HG02588 (cell line): ENCODE measurements at regions not wholly inside any gene's neighbourhood (a gene's known extent, or its start where the extent isn't known, plus 50 kb on each side); places are given as distances from the start of the nearest gene placed in this dataset.
"Not testable (repeated sequence)": the region's sequence is repeated elsewhere in the genome, so short reads cannot be mapped to it uniquely, and the experiment has no call there.

Experiments
- ATAC-seq: cut with Tn5 transposase; IDR thresholded peaks from one replicate; pipeline ENCODE4 v1.9.1; 2021; ENCODE audit warnings: mild to moderate bottlenecking, moderate library complexity; ENCODE audit not compliant: unreplicated experiment

GRCh38 chr3:177356113-177356512 is 158.8 kb upstream of the TBL1XR1 start:
- no peak for ATAC-seq

GRCh38 chr3:177356952-177357351 is 159.7 kb upstream of the TBL1XR1 start:
- no peak for ATAC-seq

GRCh38 chr3:177357352-177358090 is 160.2 kb upstream of the TBL1XR1 start:
- no peak for ATAC-seq

GRCh38 chr3:177358091-177358976 is 161.1 kb upstream of the TBL1XR1 start:
- peak; percentile 55 for ATAC-seq

GRCh38 chr3:177358977-177359592 is 161.8 kb upstream of the TBL1XR1 start:
- ATAC-seq, result peak; percentile 14

- peak; percentile 66 for ATAC-seq
Observed at GRCh38 chr3:177359593-177360357, 162.5 kb upstream of the TBL1XR1 start.

- no peak for ATAC-seq
Observed at GRCh38 chr3:177361081-177361938, 164.0 kb upstream of the TBL1XR1 start.

- ATAC-seq, result no peak
Observed at GRCh38 chr3:177362626-177363025, 165.3 kb upstream of the TBL1XR1 start.

GRCh38 chr3:177364236-177364635 is 167.0 kb upstream of the TBL1XR1 start:
- no peak for ATAC-seq

GRCh38 chr3:177365294-177365693 is 168.0 kb upstream of the TBL1XR1 start:
- not testable (repeated sequence) for ATAC-seq

- ATAC-seq, result no peak
Observed at GRCh38 chr3:177367788-177368187, 170.5 kb upstream of the TBL1XR1 start.

- no peak for ATAC-seq
Observed at GRCh38 chr3:177370246-177370822, 173.1 kb upstream of the TBL1XR1 start.

- ATAC-seq, result no peak
Observed at GRCh38 chr3:177371146-177371545, 173.9 kb upstream of the TBL1XR1 start.

- no peak for ATAC-seq
Observed at GRCh38 chr3:177371888-177372287, 174.6 kb upstream of the TBL1XR1 start.

- no peak for ATAC-seq
Observed at GRCh38 chr3:177374323-177374722, 177.0 kb upstream of the TBL1XR1 start.

- ATAC-seq, result no peak
Observed at GRCh38 chr3:177375316-177375715, 178.0 kb upstream of the TBL1XR1 start.

GRCh38 chr3:177377166-177377565 is 179.9 kb upstream of the TBL1XR1 start:
- ATAC-seq, result no peak

GRCh38 chr3:177378168-177378567 is 180.9 kb upstream of the TBL1XR1 start:
- ATAC-seq, result peak; percentile 73

- ATAC-seq, result no peak
Observed at GRCh38 chr3:177379045-177379444, 181.8 kb upstream of the TBL1XR1 start.

GRCh38 chr3:177381070-177381469 is 183.8 kb upstream of the TBL1XR1 start:
- no peak for ATAC-seq
